ENCODE measurements at regions not wholly inside any gene's neighbourhood (a gene's known extent, or its start where the extent isn't known, plus 50 kb on each side); places are given as distances from the start of the nearest gene placed in this dataset.

DNA sequence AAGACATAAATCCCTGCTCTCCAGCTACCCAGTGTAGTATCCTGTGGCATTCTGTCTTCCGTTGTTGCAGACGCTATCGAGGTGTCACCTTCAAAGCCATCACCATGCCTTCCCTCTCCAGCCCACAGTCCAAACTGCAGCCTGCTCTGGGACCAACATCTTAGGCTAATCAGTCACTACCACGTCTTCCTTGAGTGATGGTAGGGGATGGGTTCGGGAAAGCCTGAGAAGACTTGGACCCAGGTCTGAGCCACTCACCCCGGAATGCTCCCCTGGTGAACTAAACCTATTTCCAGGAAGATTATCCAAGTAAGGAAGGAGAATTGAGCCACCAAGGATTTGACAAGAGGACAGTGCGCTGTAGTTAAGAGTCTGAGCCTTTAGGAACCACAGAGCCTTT, 52.9 kb upstream of the IRX1 start:
- no peak for DNase-seq (ENCODE audit: low read depth)

DNA sequence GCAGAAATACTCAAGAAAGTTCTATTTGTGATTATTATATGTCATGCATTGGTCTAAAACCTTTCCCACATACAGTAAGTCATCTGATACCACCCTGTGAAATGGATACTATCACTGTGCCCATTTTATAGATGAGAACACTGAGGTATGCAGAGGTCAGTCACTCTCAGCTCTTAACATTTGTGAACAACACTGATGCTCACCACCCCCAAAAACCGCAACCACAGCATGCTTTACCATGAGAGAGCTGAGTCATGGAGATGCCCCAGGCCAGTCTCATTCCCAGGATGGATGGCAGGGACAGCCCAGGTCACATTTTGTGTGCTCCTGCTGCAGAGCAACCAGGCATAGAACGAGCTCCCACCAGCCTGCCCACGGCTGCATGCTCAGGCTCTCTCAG, 53.5 kb upstream of the IRX1 start:
- peak; percentile 78 for DNase-seq (ENCODE audit: low read depth)

DNA sequence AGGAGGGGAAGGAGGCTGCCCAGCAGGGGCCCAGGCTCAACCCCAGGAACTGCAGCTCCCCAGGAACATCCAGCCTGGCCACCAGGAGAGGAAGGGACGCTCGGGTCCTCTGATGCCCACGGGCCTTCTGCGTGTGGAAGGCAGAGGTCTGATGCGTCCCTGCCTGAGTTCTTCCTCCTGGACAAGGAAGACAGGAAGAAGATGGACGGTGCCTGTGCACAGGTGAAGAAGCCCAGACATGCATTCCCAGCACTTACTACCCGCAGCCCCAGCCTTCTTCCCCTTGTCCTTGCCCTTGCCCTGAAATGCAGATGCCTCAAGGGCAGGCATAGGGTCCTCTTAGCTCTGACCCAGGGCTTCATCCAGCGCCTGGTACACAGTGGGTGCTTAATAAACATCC, 56.7 kb upstream of the IRX1 start:
- DNase-seq (ENCODE audit: low read depth), result no peak

DNA sequence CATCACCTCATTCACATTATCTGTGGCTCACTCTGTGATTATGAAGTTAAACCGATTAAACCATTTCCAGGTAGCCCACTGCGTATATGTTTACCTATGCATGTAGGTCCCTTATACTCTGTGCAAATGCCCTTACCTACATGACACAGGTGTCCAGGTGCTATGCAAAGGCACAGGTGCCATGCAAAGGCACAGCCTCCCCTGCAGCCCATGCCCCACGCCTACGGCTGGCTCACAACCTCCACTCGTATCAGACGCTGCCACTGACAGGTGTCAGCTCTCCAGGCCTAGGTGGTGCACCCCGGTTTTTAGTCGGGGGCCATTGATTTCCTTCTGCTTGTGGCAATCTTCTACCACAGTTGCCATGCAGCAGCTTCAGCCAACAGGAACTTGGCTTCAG, 57.7 kb upstream of the IRX1 start:
- no peak for DNase-seq (ENCODE audit: low read depth)

DNA sequence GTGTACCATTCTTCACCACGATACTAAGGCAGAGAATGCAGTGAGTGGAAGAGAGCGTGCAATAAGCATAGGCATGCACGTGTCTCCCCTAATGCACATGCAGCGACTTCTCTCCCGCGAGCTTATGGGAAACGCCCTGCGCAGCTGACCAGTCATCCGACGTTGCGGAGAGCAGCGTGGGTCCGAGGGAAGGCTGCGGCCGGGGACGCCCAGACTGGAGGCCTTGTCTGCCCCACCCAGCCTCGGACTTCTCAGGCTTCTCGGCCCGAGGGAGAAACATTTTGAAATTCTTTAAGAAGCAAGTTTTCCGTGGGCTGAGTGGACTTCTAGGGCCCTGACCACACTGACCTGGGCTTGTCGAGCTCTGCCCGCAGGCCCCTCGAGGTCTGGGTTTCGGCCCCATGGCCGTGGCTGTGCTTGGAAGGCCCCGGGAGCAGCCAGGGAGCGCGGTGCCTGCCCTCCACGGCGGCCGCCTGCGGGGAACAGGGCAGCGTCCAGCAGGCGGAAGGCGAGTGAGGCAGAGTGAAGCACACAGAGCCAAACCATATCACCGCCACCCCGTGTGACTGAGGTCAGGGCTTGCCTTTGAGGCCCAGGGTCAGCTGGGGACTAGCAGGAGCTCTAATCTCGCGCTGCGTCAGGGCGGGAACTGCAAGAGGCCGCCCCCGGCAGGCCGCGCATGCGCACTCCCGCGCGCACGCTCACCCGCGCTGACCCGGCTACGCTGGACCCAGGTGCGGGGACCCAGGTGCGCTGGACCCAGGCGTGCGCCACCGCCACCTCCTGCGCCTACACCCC, 60.0 kb upstream of the IRX1 start:
- no peak for DNase-seq (ENCODE audit: low read depth)

DNA sequence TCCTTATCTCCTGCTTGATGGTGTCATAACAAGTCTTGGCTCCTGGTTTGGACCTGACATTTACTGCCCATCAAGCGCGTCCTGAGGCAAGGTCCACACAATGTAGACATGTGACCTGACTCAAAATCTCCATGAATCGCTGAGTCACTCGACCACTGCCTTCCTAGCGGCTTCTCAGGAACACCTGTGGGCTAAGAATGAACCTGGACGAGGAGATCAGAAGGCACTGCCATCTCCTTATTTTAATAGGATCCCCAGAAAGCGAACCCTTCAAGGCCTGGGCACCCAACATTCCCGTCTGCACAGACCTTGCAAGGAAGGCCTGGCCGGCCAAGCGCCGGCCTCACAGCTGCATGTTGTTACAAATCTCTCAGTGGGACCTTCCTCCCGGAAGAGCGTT, 60.6 kb upstream of the IRX1 start:
- no peak for DNase-seq (ENCODE audit: low read depth)

DNA sequence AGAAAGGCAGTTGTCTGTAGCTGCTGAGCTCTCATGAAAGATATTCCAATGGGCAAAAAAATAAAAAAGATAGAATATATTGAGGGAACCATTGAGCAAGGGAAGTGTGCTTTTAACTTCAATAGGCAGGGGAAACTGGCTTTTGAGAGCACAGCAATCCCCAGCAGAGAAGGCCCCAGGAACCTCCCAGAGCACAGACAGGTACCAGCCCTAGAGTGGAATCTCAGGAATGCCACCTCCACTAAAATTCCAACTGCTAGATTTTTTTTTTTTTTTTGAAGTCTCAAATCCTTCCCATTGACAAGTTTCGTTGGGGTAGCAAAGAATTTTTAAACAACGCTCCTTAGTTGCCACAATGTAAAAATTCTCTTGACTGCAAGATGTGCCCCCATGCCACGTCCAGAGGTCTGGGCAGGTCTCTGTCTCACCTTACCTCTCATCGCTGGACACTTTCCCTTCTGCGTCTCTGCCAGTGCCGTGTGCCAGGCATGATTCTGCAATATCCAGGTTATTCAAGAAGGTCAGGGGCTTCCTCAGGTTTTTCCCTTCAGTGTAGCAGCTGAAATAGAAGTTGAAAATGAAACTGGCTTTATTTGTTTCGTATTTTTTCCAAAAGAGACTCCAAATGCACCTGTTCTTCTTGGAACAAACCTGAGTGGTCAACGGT, 64.2 kb upstream of the IRX1 start:
- no peak for DNase-seq (ENCODE audit: low read depth)

DNA sequence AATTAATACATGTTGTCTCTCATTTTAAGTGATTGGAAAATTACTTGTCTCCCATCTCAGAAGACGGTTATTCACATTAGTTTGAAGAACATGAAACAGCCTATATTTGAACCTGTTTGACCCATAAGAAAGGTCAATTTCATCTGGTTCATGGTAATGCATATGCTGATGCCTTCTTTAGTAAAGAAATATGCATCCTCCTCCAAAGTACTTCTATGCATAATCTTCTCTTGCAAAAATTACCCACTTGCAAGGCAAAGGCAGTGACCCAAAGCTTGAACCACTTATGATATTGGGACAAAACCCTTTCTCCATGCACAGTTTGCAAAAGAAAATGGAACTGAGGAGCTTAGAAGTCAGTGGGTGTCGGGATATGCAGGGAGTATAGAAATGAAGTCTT, 65.4 kb upstream of the IRX1 start:
- DNase-seq (ENCODE audit: low read depth), result no peak

DNA sequence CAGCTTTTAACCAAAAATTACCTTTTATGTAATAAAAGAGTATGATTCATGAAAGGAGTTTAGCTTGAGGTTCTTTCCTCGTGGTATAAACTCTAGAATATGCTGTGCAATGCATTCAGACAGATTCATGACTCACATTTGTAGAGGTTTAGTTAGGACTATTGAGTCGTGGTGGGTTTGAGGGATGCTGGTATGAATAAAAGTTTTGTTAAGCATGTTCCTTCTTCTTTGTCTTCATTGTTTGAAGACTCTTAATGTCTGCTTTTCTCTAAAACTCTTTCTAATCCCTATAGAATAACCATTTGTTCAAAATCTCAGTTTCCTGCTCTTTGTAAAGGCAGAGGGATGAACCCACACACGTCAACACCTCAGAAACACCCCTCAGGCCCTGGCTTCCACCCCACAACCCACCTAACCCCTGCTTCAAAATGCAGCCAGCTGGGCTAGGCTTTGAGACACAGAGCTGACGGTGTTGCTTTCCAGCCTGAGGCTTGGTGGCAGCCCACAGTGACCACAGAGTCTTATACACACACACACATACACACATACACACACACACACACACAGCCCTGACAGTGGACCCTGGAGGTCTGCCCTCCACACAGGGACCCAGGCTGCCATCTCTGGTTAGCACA, 69.0 kb upstream of the IRX1 start:
- DNase-seq (ENCODE audit: low read depth), result no peak

DNA sequence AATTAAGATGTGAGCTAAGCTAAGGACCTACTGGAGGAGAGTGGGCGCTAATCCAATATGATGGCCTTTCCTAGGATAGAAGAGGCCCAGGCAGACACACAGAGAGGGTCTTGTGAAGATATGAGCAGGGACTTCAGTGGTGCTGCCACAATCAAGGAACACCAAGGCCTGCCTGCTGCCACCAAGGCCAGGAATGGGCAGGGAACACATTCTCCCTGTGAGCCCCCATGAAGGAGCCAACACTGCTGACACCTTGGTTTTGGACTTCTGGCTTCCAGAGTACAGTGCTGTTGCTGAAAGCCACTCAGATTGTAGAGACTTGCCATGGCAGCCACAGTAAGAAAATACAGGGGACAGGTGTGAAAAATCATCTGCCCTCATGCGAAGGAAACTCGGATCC, 73.1 kb upstream of the IRX1 start:
- DNase-seq (ENCODE audit: low read depth), result no peak

DNA sequence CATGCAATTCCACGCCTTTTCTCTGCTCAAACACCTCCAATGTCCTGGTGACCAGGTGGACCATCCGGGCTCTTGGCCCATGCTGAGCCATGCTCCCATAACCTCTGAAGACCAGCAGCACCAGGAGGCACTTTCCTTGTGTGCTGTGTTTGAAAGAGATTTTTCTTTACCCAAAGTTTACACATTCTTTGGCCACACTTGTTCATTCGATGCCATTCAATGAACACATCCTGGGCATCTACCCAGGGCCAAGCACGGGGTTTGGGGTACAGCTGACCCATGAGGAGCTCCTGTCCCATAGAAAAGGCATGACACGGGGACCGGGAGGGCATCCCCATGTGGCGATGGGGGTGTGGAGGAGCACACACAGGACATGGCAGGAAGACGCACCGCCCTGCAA, 77.1 kb upstream of the IRX1 start:
- DNase-seq (ENCODE audit: low read depth), result no peak

DNA sequence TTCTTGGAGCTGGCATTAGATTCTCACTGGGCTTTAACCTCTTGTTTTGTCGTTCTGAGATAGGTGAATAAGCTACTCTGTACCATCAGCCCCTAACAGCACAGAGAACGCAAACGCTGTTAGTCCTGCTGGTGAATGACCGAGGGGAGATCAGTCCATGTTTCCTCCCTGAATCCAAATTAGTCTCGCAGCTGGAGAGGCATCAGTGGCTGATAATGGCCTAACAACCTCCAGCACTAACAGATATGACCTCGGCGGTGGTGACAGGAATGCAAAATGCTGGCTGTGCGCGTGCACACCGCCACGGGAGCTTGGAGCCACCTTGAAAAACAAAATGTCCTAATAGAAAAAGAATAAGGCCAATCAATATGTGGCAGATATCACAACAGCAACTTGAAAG, 77.6 kb upstream of the IRX1 start:
- no peak for DNase-seq (ENCODE audit: low read depth)

DNA sequence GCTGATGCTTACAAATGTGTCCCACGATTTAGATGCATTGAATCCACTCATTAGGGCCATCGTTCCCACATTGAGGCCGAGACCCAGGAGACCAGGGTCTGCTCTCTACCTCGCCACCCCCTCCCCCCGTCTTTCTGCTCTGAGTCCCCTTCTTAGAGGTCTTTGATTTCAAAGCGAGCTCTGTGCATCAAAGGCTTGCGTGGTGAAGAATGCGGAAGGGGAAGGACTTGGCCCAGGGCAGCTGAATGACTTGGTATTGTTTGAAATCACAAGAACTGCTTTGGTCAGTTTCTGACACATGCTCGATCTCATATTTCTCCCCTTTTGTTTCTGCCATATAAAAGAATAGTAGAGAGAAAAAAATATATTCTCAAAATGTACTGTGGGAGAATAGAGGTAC, 78.3 kb upstream of the IRX1 start:
- DNase-seq (ENCODE audit: low read depth), result no peak

DNA sequence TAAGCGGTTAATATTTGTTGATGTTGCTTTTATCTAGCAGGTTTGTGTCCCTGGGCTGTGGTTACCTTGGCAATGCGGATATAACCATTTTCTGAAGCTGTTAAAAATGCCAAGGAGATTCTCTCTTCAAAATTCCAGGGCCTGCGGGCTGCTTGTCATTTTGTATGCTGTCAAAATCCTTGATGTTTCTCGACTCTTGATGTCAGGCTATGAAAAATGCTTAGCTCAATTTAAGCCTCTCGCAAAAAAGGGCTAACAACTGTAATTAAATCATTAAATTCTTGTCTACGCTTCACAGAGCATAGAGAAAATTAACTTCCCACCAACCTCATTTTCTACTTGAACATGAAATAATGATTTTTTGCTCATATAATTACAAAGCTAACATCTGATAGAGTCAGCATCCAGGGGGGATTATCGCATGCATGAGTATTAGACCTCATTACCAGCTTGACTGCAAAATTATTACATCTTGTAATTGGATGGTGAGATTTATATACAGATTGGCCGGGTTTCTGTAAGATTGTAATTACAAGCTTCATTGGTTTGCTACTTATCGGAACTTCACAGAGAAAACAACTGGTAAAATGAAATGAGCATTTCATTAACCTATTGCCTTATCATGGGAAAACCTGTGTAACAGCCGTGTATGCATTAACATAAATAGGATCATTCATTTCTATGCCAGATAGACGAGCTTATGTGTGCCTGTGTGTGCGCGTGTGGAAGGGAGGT, 83.1 kb upstream of the IRX1 start:
- no peak for DNase-seq (ENCODE audit: low read depth)

DNA sequence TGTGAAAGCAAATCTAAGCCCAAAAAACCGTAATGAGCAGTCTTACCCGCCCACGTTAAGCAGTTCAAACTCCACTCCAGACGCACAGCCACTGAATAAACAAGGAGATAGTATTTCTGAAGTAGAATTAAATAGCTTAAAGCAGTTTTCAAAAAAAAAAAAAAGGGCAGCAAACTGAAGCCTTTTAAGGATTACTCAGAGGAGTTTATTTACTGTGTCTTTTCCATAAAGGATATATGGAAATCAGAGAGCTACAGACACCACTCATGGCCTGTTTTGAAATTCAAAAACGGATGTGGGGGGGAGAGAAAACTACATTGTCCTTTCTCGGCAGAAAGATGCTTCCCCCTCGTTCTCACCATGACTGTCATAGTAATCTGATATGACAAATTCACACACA, 83.7 kb upstream of the IRX1 start:
- no peak for DNase-seq (ENCODE audit: low read depth)

DNA sequence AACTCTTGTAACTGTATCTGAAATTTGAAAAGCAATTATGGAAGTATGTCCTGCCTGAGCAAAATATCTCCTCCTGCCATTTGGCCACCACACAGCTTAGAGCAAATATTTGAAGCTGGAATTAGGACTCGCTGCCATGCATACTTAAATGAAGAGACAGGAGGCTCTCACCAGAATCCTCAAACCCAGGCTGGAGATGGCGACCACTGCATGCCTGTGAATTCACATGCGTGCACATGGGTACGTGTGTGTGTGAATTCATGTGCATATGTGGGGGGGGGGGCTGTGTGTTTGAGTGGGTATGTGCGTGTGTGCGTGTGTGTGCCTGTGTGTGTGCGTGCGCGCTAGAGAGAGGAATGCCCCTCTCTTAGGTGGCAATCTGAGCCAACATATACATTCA, 84.1 kb upstream of the IRX1 start:
- DNase-seq (ENCODE audit: low read depth), result no peak

DNA sequence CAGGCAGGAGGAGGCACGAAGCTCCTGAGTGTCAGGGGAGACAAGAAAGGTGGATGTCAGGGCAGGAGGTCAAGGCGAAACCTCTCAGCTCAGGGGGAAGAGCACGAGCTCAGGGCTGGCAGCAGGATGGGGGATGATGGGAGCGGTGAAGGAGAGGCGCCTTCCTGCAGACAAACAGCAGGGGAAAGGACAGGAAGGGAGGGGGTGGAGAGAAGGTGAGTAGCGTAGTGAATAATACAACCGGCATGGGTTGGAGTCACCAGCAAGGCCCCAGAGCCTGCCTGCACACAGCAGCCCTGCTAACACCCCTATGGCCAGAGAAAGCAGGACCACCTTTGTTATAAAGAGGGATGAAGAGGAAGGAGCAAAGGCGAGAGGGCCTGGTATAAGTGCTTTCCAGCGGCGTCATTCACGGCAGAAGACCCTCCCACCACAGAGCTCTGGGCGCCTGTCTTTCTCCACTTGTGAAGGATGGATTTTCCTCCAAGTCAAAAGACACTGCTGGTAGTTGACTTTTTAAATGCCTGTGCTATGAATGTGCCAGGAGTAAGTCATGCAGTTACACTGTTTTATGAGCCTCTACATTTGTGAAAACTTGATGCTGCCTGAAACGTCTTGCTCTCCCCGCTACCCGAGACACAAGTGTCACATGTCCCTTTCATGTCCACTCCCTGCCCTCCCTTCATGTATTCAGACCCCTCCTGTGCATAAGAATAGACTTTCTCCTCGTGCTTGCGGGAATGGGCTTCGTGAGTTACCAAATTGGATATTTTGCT, 84.8 kb upstream of the IRX1 start:
- no peak for DNase-seq (ENCODE audit: low read depth)

DNA sequence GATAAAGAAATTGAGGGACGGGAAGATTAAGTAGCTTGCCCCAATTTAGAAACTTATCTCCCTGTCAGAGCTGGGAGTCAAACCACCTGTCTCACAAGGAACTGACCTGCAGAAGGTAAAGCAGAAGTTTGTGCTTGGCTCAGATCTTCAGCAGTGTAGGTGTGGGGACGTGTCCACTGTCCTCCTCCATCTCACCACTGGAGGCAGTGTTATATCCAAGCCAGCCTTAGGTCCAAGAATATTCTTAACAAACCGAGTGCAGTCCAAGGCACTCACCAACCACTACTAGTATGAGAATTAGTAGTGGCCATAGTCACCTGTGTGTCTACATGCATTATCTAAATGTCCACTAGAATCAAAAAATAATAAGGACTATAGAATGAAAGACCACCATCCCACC, 86.3 kb upstream of the IRX1 start:
- DNase-seq (ENCODE audit: low read depth), result no peak

DNA sequence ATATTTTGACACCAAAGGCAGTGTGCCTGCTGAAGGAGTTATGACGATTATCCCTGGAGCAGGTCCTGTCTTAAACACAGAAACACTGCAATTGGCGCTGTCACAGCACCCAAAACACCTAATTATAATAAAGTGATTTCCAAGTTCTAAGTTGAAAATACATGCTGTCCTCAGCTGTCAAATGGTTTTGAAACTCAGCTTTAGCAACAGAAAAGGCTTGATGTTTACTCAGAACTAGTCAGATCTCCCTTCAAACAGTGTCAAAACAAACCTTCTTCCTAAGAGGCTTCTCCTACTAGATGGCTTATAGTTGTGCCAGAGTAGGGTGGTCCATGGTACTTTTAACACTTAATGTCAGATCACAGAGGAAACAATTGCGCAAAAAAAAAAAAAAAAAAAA, 87.2 kb upstream of the IRX1 start:
- no peak for DNase-seq (ENCODE audit: low read depth)

DNA sequence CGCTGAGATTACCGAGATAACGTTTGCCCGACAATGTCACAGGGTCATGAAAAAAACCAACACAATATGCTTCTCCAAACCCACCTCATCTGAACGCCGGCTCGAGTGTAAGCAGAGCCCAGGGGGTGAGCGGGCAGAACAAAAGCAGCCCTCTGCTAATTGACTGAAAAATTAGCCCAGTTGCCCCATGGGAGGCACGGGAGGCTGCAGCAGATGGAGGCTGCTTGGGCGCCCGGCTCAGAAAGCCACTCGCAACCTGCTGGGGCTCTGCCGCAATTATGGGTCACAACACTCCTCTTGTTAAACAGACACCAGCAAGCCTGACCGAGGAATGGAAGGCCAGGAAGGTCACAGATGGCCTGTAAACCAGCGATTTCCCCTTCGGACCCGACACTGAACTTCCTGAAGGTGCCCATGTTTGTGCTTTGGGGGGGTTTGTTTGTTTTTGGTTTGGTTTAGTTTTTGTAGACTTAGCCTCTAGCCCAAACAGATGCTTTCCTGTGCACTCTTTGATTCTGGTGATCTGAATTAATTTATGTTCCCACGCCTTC, 104.6 kb upstream of the IRX1 start:
- no peak for DNase-seq (ENCODE audit: low read depth)

DNA sequence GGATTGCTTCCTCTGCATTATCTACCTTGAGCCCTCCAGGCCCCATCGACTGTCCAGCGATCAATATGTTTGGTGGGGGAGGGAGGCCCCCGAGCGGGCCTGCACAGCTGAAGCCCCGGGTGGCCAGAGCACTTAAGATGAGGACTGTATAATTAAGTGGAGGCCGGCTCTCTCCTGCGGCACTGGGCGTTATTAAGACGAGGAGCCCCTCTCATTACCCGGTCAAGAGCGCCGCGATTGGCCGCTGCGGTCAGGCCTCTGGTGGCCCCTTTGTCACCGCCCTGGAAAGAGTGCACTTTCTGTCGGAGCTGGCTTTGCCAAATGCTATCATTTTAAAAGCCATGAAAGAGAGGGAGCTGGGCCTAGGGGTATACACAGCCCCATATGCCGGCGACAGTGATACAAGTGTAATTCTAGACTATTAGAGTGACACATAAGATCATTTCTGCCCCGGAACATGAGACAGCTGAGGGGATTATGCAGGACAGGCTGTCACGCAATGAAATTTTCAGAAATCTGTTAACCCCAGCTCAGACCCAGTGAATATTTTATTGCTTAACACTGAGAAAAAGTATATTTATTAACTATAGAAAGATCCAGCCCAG, 106.3 kb upstream of the IRX1 start:
- DNase-seq (ENCODE audit: low read depth), result no peak
